ENCODE measurements at regions not wholly inside any gene's neighbourhood (a gene's known extent, or its start where the extent isn't known, plus 50 kb on each side); places are given as distances from the start of the nearest gene placed in this dataset.

DNA sequence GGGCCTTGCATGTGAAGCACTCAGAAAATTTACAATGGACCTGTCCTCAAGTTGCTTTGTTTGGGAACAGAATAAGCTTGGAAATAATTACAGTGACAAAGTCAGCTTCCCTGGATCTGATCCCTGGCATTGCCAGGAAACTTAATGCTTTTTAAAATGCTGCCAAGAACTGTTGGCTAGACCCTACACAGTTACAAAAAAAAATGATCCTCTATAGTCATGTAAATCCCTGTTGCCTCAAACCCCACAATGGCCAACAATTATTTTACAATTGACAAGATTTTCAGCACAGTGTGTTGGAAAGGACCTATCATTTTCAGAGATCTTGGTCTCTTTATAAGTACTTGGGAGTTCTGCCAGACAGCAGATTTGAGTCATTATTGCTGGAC, 470.4 kb upstream of the ACVR2A start:
- H3K4me1 ChIP-seq (ENCODE audit: insufficient read depth, low read length, poor library complexity, severe bottlenecking): peaks cover 11% of the 10 kb centered on the region
- no peaks in the 10 kb centered on the region for H3K27me3 ChIP-seq (replicated peaks; ENCODE audit: insufficient read depth, low read depth, low read length, poor library complexity)
- H3K27ac ChIP-seq (ENCODE audit: low read depth, low read length, poor library complexity, severe bottlenecking): peak overlapping the region; percentile 10
- intact Hi-C loops (cut with micrococcal nuclease; ENCODE audit: unreplicated experiment): no loop called here
- H3K4me3 ChIP-seq (ENCODE audit: low read depth, low read length, poor library complexity, severe bottlenecking): no peak overlapping the region
- no peaks in the 10 kb centered on the region for H3K36me3 ChIP-seq (ENCODE audit: insufficient read depth, low read length, poor library complexity, severe bottlenecking)
- no TSS peak for BruUV-seq (replicated peaks)
- ChIA-PET CTCF (no interaction called here), POLR2A (ENCODE audit: low non-redundant PET) (interaction anchor here (0.5 kb wide), 1 partner anchor 559 kb away, joined by 4 read pairs; no protein-coding TSS in a partner anchor)
- peak; percentile 67 for DNase-seq (ENCODE audit: low spot score)
- TF ChIP-seq, protein P1, sequence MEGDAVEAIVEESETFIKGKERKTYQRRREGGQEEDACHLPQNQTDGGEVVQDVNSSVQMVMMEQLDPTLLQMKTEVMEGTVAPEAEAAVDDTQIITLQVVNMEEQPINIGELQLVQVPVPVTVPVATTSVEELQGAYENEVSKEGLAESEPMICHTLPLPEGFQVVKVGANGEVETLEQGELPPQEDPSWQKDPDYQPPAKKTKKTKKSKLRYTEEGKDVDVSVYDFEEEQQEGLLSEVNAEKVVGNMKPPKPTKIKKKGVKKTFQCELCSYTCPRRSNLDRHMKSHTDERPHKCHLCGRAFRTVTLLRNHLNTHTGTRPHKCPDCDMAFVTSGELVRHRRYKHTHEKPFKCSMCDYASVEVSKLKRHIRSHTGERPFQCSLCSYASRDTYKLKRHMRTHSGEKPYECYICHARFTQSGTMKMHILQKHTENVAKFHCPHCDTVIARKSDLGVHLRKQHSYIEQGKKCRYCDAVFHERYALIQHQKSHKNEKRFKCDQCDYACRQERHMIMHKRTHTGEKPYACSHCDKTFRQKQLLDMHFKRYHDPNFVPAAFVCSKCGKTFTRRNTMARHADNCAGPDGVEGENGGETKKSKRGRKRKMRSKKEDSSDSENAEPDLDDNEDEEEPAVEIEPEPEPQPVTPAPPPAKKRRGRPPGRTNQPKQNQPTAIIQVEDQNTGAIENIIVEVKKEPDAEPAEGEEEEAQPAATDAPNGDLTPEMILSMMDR (conservative IDR thresholded peaks at IDR 0.05; ENCODE audit: low read depth, low read length): no peak
- no peaks in the 10 kb centered on the region for H3K9me3 ChIP-seq (ENCODE audit: low read depth, low read length, poor library complexity, severe bottlenecking)

DNA sequence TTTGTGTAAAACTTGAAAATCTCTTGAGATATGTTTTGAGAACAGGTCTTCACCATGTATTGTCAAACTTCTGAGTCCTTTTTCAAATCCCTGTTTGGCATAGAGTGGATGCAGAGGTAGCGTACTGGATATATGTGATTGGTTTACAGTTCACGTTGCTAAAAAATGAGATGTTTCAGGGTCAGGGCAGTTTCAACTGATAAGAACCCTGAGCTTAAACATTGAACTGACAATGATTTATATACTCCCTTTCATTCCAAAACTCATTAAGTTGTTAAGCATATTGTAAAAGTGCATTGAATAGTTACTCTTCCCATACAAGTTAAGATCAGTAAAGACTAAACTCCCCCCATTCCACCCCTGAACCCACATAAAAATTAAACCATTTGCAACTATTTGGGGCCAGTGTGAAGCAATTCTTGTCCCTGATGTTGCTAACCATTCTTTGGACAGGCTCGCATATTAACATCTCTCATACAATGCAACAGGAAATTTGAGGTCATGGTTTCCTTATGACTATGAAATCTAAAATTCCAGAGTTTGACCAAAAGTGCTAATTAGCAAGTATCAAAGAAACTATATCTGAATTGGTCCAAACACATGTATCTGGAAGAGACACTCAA, 470.9 kb upstream of the ACVR2A start:
- ChIA-PET CTCF (no interaction called here), POLR2A (ENCODE audit: low non-redundant PET) (no interaction called here)
- Histone ChIP-seq H3K9me3 (ENCODE audit: low read depth, low read length, poor library complexity, severe bottlenecking) (no peaks in the 10 kb centered on the region), H3K27me3 (replicated peaks; ENCODE audit: insufficient read depth, low read depth, low read length, poor library complexity) (no peaks in the 10 kb centered on the region), H3K27ac (ENCODE audit: low read depth, low read length, poor library complexity, severe bottlenecking) (peak overlapping the region; percentile 10), H3K4me1 (ENCODE audit: insufficient read depth, low read length, poor library complexity, severe bottlenecking) (peaks cover 11% of the 10 kb centered on the region), H3K36me3 (ENCODE audit: insufficient read depth, low read length, poor library complexity, severe bottlenecking) (no peaks in the 10 kb centered on the region), H3K4me3 (ENCODE audit: low read depth, low read length, poor library complexity, severe bottlenecking) (no peak overlapping the region)
- intact Hi-C loops (cut with micrococcal nuclease; ENCODE audit: unreplicated experiment): no loop called here
- TF ChIP-seq, protein P1 (conservative IDR thresholded peaks at IDR 0.05; ENCODE audit: low read depth, low read length): no peak
- no peak for TF ChIP-seq EZH2 (IDR thresholded peaks at IDR 0.05; ENCODE audit: borderline replicate concordance, low read depth, low read length, poor library complexity, severe bottlenecking)
- DNase-seq (ENCODE audit: low spot score): no peak
- no TSS peak for BruUV-seq (replicated peaks)

DNA sequence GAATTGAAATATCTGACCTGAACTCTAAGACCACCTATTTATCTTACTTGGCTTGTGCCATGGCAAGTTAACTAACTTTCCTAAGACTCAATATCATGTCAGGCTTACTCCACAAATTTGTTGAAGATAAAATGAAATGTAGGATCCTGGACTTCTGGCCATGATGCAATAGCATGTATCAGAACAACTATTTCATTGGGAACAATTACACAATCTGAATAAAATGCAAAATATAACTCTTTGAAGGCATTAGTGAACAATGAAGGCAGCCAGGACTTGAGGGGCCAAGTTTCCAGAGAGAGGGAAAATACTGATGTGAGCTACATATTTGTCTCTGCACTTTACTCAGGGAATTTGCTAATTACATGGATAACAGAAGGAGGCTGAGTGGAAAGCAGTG, 476.5 kb upstream of the ACVR2A start:
- no TSS peak for BruUV-seq (replicated peaks)
- Histone ChIP-seq H3K4me3 (ENCODE audit: low read depth, low read length, poor library complexity, severe bottlenecking) (no peak overlapping the region), H3K36me3 (ENCODE audit: insufficient read depth, low read length, poor library complexity, severe bottlenecking) (no peaks in the 10 kb centered on the region), H3K9me3 (ENCODE audit: low read depth, low read length, poor library complexity, severe bottlenecking) (no peaks in the 10 kb centered on the region), H3K4me1 (ENCODE audit: insufficient read depth, low read length, poor library complexity, severe bottlenecking) (no peaks in the 10 kb centered on the region), H3K27ac (ENCODE audit: low read depth, low read length, poor library complexity, severe bottlenecking) (no peak overlapping the region), H3K27me3 (replicated peaks; ENCODE audit: insufficient read depth, low read depth, low read length, poor library complexity) (no peaks in the 10 kb centered on the region)
- ChIA-PET CTCF (no interaction called here), POLR2A (ENCODE audit: low non-redundant PET) (no interaction called here)
- intact Hi-C loops (cut with micrococcal nuclease; ENCODE audit: unreplicated experiment): no loop called here
- DNase-seq (ENCODE audit: low spot score): no peak
- no peak for TF ChIP-seq EZH2 (IDR thresholded peaks at IDR 0.05; ENCODE audit: borderline replicate concordance, low read depth, low read length, poor library complexity, severe bottlenecking)
- TF ChIP-seq, protein P1 (conservative IDR thresholded peaks at IDR 0.05; ENCODE audit: low read depth, low read length): no peak
